Fibroblast of pulmonary artery (primary cell): ENCODE measurements at regions not wholly inside any gene's neighbourhood (a gene's known extent, or its start where the extent isn't known, plus 50 kb on each side); places are given as distances from the start of the nearest gene placed in this dataset.

Experiments used
- DNase-seq: peaks from one replicate; pipeline ENCODE4 v3.0.0-alpha.2; 2010; ENCODE audit warnings: low read depth
- H3K4me3 ChIP-seq: replicated peaks from 2 replicates; pipeline ENCODE4 v1.5.1; 2011; ENCODE audit warnings: low read depth, mild to moderate bottlenecking, control low read depth, low read length, moderate library complexity
- CTCF ChIP-seq: IDR thresholded peaks from 2 replicates; pipeline ENCODE4 v1.5.1; 2011; ENCODE audit warnings: mild to moderate bottlenecking, control low read depth, low read length, inconsistent platforms; ENCODE audit errors: missing control alignments

DNA sequence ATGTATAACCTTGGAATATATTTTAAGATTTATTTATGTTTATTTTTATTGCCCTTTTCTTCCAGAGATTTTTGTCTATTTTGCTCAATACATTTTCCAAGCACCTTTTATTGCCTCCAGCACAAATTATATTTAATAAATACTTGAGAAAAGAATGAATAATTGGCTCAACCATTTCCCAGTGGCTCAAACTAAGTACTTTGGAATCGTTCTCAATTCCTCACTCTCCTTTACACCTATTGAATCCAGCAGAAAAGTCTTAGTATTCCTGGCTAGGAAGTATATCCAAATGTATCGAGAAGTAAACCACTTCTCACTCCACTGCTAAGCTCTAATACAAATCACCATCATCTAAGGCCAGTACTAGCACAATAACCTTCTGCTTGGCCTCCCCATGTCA is 276.1 kb downstream of the NEBL start:
- H3K4me3 ChIP-seq = no peak overlapping the region
- no peak for DNase-seq
- TF ChIP-seq CTCF = no peak

- no peak for TF ChIP-seq CTCF
- no peak for DNase-seq
Measured at GRCh38 chr10:20618011-20618547, 279.0 kb downstream of the NEBL start.

GRCh38 chr10:20616918-20617810 is 279.9 kb downstream of the NEBL start:
- no peak for TF ChIP-seq CTCF
- no peak for DNase-seq
- H3K4me3 ChIP-seq = no peak overlapping the region

More at GRCh38 chr10:20618011-20618547, 279.0 kb downstream of the NEBL start:
- no peak overlapping the region for H3K4me3 ChIP-seq

GRCh38 chr10:20616056-20616671 is 280.9 kb downstream of the NEBL start:
- no peak for DNase-seq
- TF ChIP-seq CTCF = no peak
- H3K4me3 ChIP-seq = no peak overlapping the region

- no peak for DNase-seq
- H3K4me3 ChIP-seq = no peak overlapping the region
- no peak for TF ChIP-seq CTCF
Measured at GRCh38 chr10:20615395-20615794, 281.7 kb downstream of the NEBL start.

- DNase-seq = no peak
- H3K4me3 ChIP-seq = no peak overlapping the region
- no peak for TF ChIP-seq CTCF
Measured at GRCh38 chr10:20614911-20615310, 282.2 kb downstream of the NEBL start.
